WTC11 (cell line): ENCODE measurements at regions not wholly inside any gene's neighbourhood (a gene's known extent, or its start where the extent isn't known, plus 50 kb on each side); places are given as distances from the start of the nearest gene placed in this dataset.

Experiments
- ATAC-seq: fragments of 200-7000 bp; cut with Tn5 transposase; 2 replicates; pipeline ENCODE4 v1.10.0; 2021; ENCODE audit warnings: mild to moderate bottlenecking, moderate library complexity
- CTCF ChIA-PET: fragments of 300-600 bp; sonication (Branson Sonifier 250); formaldehyde crosslinking; loops from one replicate; lab custom pipeline; 2021; ENCODE audit warnings: antibody characterized with exemption; lab: Charles Lee
- POLR2A ChIA-PET: fragments of 350-600 bp; sonication (Branson Sonifier 250); formaldehyde crosslinking; loops from one replicate; lab custom pipeline; 2021; ENCODE audit warnings: antibody characterized with exemption; lab: Charles Lee
- DNase-seq: peaks from one replicate; pipeline ENCODE4 v3.0.0; 2021; ENCODE audit warnings: low spot score
- H3K27ac Mint-ChIP-seq: 2 replicates; pipeline ENCODE4 v1.8.0; 2021; ENCODE audit warnings: mixed read lengths
- H3K27me3 Mint-ChIP-seq: 2 replicates; pipeline ENCODE4 v1.8.0; 2021; ENCODE audit warnings: low read depth, mild to moderate bottlenecking, moderate library complexity, mixed read lengths
- H3K36me3 Mint-ChIP-seq: 2 replicates; pipeline ENCODE4 v1.8.0; 2021; ENCODE audit warnings: mixed read lengths
- H3K4me1 Mint-ChIP-seq: 2 replicates; pipeline ENCODE4 v1.8.0; 2022; ENCODE audit warnings: mixed read lengths
- H3K4me3 Mint-ChIP-seq: 2 replicates; pipeline ENCODE4 v1.8.0; 2021; ENCODE audit warnings: mild to moderate bottlenecking, moderate library complexity, mixed read lengths
- H3K9me3 Mint-ChIP-seq: 2 replicates; pipeline ENCODE4 v1.8.0; 2021; ENCODE audit warnings: mixed read lengths
- AR ChIP-seq: fragments of 250-450 bp; sonication (Bioruptor Pico); IDR thresholded peaks from 2 replicates; pipeline ENCODE4 v1.9.0; 2021; ENCODE audit warnings: mild to moderate bottlenecking
- CREB1 ChIP-seq: sonication (generic); formaldehyde crosslinking; IDR thresholded peaks from 2 replicates; pipeline ENCODE4 v1.8.0; 2023; ENCODE audit warnings: mild to moderate bottlenecking, missing genetic modification reagents
- FOXK1 ChIP-seq: sonication (generic); formaldehyde crosslinking; IDR thresholded peaks from 2 replicates; pipeline ENCODE4 v1.8.0; 2022; ENCODE audit warnings: mild to moderate bottlenecking, moderate library complexity, missing genetic modification reagents
- GABPB1 ChIP-seq: sonication (generic); formaldehyde crosslinking; IDR thresholded peaks from 2 replicates; pipeline ENCODE4 v1.8.1; 2023; ENCODE audit warnings: mild to moderate bottlenecking, missing genetic modification reagents
- GTF2I ChIP-seq: fragments of 250-450 bp; sonication (Bioruptor Pico); conservative IDR thresholded peaks from 2 replicates; pipeline ENCODE4 v1.4.0; 2021; ENCODE audit warnings: mild to moderate bottlenecking
- JUN ChIP-seq: sonication (generic); formaldehyde crosslinking; IDR thresholded peaks from 2 replicates; pipeline ENCODE4 v1.8.0; 2023; ENCODE audit warnings: mild to moderate bottlenecking, missing genetic modification reagents
- MXD4 ChIP-seq: fragments of 250-450 bp; sonication (Bioruptor Pico); IDR thresholded peaks from 2 replicates; pipeline ENCODE4 v1.8.0; 2021; ENCODE audit warnings: mild to moderate bottlenecking, moderate library complexity, borderline replicate concordance
- MYBL2 ChIP-seq: sonication (generic); formaldehyde crosslinking; IDR thresholded peaks from 2 replicates; pipeline ENCODE4 v1.8.1; 2023; ENCODE audit warnings: mild to moderate bottlenecking, moderate library complexity, missing genetic modification reagents
- NFYB ChIP-seq: sonication (generic); formaldehyde crosslinking; conservative IDR thresholded peaks from 2 replicates; pipeline ENCODE4 v1.8.0; 2022; ENCODE audit warnings: low read depth, missing genetic modification reagents
- SMAD4 ChIP-seq: sonication (generic); formaldehyde crosslinking; IDR thresholded peaks from 2 replicates; pipeline ENCODE4 v1.8.0; 2022; ENCODE audit warnings: mild to moderate bottlenecking, missing genetic modification reagents
- TEAD4 ChIP-seq: sonication (generic); formaldehyde crosslinking; IDR thresholded peaks from 2 replicates; pipeline ENCODE4 v1.8.0; 2022; ENCODE audit warnings: mild to moderate bottlenecking, missing genetic modification reagents
- TP53 ChIP-seq: sonication (generic); formaldehyde crosslinking; IDR thresholded peaks from 2 replicates; pipeline ENCODE4 v1.8.1; 2023; ENCODE audit warnings: mild to moderate bottlenecking, missing genetic modification reagents
- ZNF317 ChIP-seq: sonication (generic); formaldehyde crosslinking; IDR thresholded peaks from 2 replicates; pipeline ENCODE4 v1.8.1; 2023; ENCODE audit warnings: low read depth, mild to moderate bottlenecking, moderate library complexity, missing genetic modification reagents, borderline replicate concordance
- ZNF423 ChIP-seq: fragments of 250-450 bp; sonication (Bioruptor Pico); IDR thresholded peaks from 2 replicates; pipeline ENCODE4 v2.1.2; 2022; ENCODE audit warnings: mild to moderate bottlenecking, moderate library complexity
- ZNF512 ChIP-seq: sonication (generic); formaldehyde crosslinking; IDR thresholded peaks from 2 replicates; pipeline ENCODE4 v1.8.1; 2022; ENCODE audit warnings: missing genetic modification reagents, borderline replicate concordance
- TF ChIP-seq, protein P1 (sequence below): fragments of 250-450 bp; sonication (Bioruptor Pico); IDR thresholded peaks from 2 replicates; pipeline ENCODE4 v1.9.0; 2021; ENCODE audit warnings: moderate library complexity, mild to moderate bottlenecking, inconsistent platforms, borderline replicate concordance
- TF ChIP-seq, protein P2 (sequence below): sonication (generic); formaldehyde crosslinking; conservative IDR thresholded peaks from 2 replicates; pipeline ENCODE4 v1.8.1; 2022; ENCODE audit warnings: mild to moderate bottlenecking, missing genetic modification reagents
- TF ChIP-seq, protein P3 (sequence below): fragments of 250-450 bp; sonication (Bioruptor Pico); IDR thresholded peaks from 2 replicates; pipeline ENCODE4 v1.9.0; 2021; ENCODE audit warnings: mild to moderate bottlenecking, borderline replicate concordance
- TF ChIP-seq, protein P4 (sequence below): sonication (generic); formaldehyde crosslinking; IDR thresholded peaks from 2 replicates; pipeline ENCODE4 v1.8.1; 2023; ENCODE audit warnings: mild to moderate bottlenecking, moderate library complexity, missing genetic modification reagents
- TF ChIP-seq, protein P5 (sequence below): sonication (generic); formaldehyde crosslinking; IDR thresholded peaks from 2 replicates; pipeline ENCODE4 v1.8.1; 2023; ENCODE audit warnings: mild to moderate bottlenecking, missing genetic modification reagents

DNA sequence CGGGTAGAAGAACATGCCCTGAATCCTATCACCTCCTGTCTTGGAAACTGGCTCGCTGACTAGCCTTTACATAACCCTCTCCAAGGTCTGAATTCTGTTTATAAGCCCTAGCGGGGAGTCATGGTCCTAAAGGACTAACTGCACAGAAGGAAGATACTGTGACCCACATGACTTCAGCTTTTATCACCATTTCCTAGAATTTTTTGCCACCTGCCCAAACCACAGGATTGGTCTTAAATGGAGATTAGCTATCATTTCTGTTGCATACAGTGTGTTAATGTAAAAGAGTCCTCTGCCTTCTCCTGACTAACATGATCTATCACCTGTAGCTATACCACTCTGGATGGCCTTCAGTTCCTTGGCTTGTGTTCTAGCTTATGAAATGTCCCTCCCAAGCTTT, 319.2 kb downstream of the DUSP6 start:
- peaks cover 3% of the 10 kb centered on the region; the same call in 1 of the 2 replicates for H3K27me3 Mint-ChIP-seq
- 0 out of 2 replicates have a peak, but pooled peaks cover 3% of the 10 kb centered on the region for H3K4me1 Mint-ChIP-seq
- ChIA-PET POLR2A (no interaction called here), CTCF (no interaction called here)
- TF ChIP-seq, protein P1, sequence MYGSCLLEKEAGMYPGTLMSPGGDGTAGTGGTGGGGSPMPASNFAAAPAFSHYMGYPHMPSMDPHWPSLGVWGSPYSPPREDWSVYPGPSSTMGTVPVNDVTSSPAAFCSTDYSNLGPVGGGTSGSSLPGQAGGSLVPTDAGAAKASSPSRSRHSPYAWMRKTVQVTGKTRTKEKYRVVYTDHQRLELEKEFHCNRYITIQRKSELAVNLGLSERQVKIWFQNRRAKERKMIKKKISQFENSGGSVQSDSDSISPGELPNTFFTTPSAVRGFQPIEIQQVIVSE = no peak
- TF ChIP-seq TP53 (CRISPR knock-in tag) (no peak), NFYB (CRISPR knock-in tag) (no peak), FOXK1 (CRISPR knock-in tag) (no peak), ZNF512 (CRISPR knock-in tag) (no peak), GTF2I (no peak), CREB1 (CRISPR knock-in tag) (no peak), GABPB1 (CRISPR knock-in tag) (no peak), ZNF317 (CRISPR knock-in tag) (no peak), MYBL2 (CRISPR knock-in tag) (no peak), MXD4 (CRISPR knock-in tag) (no peak), SMAD4 (CRISPR knock-in tag) (no peak), ZNF423 (CRISPR knock-in tag) (no peak), JUN (CRISPR knock-in tag) (no peak), TEAD4 (CRISPR knock-in tag) (no peak), AR (CRISPR knock-in tag) (no peak)
- TF ChIP-seq, protein P2, sequence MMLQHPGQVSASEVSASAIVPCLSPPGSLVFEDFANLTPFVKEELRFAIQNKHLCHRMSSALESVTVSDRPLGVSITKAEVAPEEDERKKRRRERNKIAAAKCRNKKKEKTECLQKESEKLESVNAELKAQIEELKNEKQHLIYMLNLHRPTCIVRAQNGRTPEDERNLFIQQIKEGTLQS (CRISPR knock-in tag) = no peak
- TF ChIP-seq, protein P3, sequence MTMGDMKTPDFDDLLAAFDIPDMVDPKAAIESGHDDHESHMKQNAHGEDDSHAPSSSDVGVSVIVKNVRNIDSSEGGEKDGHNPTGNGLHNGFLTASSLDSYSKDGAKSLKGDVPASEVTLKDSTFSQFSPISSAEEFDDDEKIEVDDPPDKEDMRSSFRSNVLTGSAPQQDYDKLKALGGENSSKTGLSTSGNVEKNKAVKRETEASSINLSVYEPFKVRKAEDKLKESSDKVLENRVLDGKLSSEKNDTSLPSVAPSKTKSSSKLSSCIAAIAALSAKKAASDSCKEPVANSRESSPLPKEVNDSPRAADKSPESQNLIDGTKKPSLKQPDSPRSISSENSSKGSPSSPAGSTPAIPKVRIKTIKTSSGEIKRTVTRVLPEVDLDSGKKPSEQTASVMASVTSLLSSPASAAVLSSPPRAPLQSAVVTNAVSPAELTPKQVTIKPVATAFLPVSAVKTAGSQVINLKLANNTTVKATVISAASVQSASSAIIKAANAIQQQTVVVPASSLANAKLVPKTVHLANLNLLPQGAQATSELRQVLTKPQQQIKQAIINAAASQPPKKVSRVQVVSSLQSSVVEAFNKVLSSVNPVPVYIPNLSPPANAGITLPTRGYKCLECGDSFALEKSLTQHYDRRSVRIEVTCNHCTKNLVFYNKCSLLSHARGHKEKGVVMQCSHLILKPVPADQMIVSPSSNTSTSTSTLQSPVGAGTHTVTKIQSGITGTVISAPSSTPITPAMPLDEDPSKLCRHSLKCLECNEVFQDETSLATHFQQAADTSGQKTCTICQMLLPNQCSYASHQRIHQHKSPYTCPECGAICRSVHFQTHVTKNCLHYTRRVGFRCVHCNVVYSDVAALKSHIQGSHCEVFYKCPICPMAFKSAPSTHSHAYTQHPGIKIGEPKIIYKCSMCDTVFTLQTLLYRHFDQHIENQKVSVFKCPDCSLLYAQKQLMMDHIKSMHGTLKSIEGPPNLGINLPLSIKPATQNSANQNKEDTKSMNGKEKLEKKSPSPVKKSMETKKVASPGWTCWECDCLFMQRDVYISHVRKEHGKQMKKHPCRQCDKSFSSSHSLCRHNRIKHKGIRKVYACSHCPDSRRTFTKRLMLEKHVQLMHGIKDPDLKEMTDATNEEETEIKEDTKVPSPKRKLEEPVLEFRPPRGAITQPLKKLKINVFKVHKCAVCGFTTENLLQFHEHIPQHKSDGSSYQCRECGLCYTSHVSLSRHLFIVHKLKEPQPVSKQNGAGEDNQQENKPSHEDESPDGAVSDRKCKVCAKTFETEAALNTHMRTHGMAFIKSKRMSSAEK (CRISPR knock-in tag) = no peak
- TF ChIP-seq, protein P4, sequence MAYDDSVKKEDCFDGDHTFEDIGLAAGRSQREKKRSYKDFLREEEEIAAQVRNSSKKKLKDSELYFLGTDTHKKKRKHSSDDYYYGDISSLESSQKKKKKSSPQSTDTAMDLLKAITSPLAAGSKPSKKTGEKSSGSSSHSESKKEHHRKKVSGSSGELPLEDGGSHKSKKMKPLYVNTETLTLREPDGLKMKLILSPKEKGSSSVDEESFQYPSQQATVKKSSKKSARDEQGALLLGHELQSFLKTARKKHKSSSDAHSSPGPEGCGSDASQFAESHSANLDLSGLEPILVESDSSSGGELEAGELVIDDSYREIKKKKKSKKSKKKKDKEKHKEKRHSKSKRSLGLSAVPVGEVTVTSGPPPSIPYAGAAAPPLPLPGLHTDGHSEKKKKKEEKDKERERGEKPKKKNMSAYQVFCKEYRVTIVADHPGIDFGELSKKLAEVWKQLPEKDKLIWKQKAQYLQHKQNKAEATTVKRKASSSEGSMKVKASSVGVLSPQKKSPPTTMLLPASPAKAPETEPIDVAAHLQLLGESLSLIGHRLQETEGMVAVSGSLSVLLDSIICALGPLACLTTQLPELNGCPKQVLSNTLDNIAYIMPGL (CRISPR knock-in tag) = no peak
- TF ChIP-seq, protein P5, sequence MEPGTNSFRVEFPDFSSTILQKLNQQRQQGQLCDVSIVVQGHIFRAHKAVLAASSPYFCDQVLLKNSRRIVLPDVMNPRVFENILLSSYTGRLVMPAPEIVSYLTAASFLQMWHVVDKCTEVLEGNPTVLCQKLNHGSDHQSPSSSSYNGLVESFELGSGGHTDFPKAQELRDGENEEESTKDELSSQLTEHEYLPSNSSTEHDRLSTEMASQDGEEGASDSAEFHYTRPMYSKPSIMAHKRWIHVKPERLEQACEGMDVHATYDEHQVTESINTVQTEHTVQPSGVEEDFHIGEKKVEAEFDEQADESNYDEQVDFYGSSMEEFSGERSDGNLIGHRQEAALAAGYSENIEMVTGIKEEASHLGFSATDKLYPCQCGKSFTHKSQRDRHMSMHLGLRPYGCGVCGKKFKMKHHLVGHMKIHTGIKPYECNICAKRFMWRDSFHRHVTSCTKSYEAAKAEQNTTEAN (CRISPR knock-in tag) = no peak
- no peak overlapping the region for H3K27ac Mint-ChIP-seq
- DNase-seq (no peak), ATAC-seq (no peak)
- H3K4me3 Mint-ChIP-seq = no peak overlapping the region
- H3K36me3 Mint-ChIP-seq = no peaks in the 10 kb centered on the region
- H3K9me3 Mint-ChIP-seq = no peaks in the 10 kb centered on the region
